Brain microvascular endothelial cell (primary cell): ENCODE measurements at regions not wholly inside any gene's neighbourhood (a gene's known extent, or its start where the extent isn't known, plus 50 kb on each side); places are given as distances from the start of the nearest gene placed in this dataset.

Experiments used
- DNase-seq: peaks from one replicate; pipeline ENCODE4 v3.0.0-alpha.2; 2020
- H3K27ac ChIP-seq: fragments of 250-450 bp; sonication (Bioruptor Pico); 2 replicates; pipeline ENCODE4 v1.5.1; 2020; ENCODE audit warnings: mild to moderate bottlenecking, moderate library complexity
- H3K27me3 ChIP-seq: fragments of 250-450 bp; sonication (Bioruptor Pico); replicated peaks from 2 replicates; pipeline ENCODE4 v1.5.1; 2020; ENCODE audit warnings: mild to moderate bottlenecking
- H3K36me3 ChIP-seq: fragments of 250-450 bp; sonication (Bioruptor Pico); replicated peaks from 2 replicates; pipeline ENCODE4 v1.5.1; 2020; ENCODE audit warnings: mild to moderate bottlenecking
- H3K4me3 ChIP-seq: 2 replicates; pipeline ENCODE4 v1.5.1; 2011; ENCODE audit warnings: low read depth, mild to moderate bottlenecking, control low read depth, low read length, moderate library complexity
- CTCF ChIP-seq: IDR thresholded peaks from 2 replicates; pipeline ENCODE4 v1.5.1; 2011; ENCODE audit warnings: low read depth, mild to moderate bottlenecking, moderate library complexity, low read length, control low read depth, inconsistent platforms; ENCODE audit errors: missing control alignments
- in situ Hi-C: cut with HindIII; loops from 2 replicates; pipeline ENCODE4 v1.10.0; 2017; ENCODE audit warnings: low sequenced_read_pairs, low pct_ligation_motif_present

- DNase-seq: no peak
- Histone ChIP-seq H3K4me3 (no peak overlapping the region), H3K27ac (no peak overlapping the region), H3K36me3 (no peaks in the 10 kb centered on the region), H3K27me3 (peaks cover 2% of the 10 kb centered on the region)
- no peak for TF ChIP-seq CTCF
- in situ Hi-C loops: no loop called here
Measured at GRCh38 chr10:75335191-75335590, 66.4 kb downstream of the ZNF503 start.

DNA sequence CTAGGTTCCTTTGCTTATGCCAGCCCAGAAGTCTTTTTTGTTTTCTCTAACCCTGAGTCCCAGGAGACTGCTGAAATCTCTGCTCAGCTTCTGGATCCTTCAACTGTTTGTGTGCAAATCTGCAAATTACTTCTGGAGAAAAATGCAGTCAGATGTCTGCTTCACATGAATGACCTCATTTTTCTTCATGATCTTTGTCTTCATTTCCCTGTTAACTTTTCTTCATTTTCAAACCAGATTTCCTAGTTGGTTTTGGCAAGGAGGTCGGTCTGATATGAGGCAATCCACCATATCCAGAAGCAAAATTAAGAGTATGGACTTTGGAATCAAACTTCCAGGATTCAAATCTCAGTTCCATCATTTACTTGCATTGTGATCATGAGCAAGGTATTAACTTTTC lies 66.8 kb downstream of the ZNF503 start:
- no peak for DNase-seq
- Histone ChIP-seq H3K27me3 (peaks cover 2% of the 10 kb centered on the region), H3K4me3 (no peak overlapping the region), H3K27ac (no peak overlapping the region), H3K36me3 (no peaks in the 10 kb centered on the region)
- TF ChIP-seq CTCF: no peak
- in situ Hi-C loops: no loop called here

DNA sequence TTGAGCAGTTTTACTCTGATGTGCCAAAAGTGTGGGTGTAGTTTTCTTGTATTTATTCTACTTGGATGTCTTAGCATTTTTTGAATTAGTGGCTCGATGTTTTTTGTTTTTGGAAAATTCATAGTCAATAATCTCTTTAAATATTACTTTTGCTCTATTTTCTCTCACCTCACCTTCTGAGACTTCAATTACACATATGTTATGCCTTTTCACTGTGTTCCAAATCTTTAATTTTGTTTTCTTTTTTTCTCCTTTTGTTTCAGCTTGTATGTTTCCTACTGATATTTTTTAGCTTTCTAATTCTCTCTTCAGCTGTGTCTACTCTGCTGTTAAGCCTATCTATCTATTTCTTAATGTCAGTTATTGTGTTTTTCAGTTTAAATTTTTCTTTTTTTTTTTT lies 69.5 kb downstream of the ZNF503 start:
- Histone ChIP-seq H3K36me3 (no peaks in the 10 kb centered on the region), H3K27ac (no peak overlapping the region), H3K27me3 (peaks cover 2% of the 10 kb centered on the region), H3K4me3 (no peak overlapping the region)
- in situ Hi-C loops: no loop called here
- TF ChIP-seq CTCF: no peak
- DNase-seq: no peak

DNA sequence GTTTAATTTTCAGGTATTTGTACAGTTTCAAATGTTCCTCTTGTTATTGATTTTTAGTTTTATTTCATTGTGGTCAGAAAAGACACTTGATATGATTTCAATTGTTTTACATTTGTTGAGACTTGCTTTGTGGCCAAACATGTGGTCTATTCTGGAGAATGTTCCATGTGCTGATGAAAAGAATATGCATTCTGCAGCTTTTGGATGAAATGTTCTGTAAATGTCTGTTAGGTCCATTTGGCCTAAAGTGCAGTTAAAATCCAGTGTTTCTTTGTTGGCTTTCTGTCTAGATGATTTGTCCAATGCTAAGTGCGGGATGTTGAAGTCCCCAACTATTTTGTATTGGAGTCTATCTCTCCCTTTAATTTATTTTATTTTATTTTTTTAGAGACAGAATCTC lies 70.5 kb downstream of the ZNF503 start:
- Histone ChIP-seq H3K27me3 (peaks cover 2% of the 10 kb centered on the region), H3K4me3 (no peak overlapping the region), H3K36me3 (no peaks in the 10 kb centered on the region), H3K27ac (no peak overlapping the region)
- TF ChIP-seq CTCF: no peak
- in situ Hi-C loops: no loop called here
- no peak for DNase-seq

GRCh38 chr10:75329190-75329745 lies 72.3 kb downstream of the ZNF503 start:
- Histone ChIP-seq H3K27me3 (peaks cover 2% of the 10 kb centered on the region), H3K27ac (no peak overlapping the region), H3K4me3 (no peak overlapping the region), H3K36me3 (no peaks in the 10 kb centered on the region)
- in situ Hi-C loops: no loop called here
- no peak for TF ChIP-seq CTCF
- no peak for DNase-seq

DNA sequence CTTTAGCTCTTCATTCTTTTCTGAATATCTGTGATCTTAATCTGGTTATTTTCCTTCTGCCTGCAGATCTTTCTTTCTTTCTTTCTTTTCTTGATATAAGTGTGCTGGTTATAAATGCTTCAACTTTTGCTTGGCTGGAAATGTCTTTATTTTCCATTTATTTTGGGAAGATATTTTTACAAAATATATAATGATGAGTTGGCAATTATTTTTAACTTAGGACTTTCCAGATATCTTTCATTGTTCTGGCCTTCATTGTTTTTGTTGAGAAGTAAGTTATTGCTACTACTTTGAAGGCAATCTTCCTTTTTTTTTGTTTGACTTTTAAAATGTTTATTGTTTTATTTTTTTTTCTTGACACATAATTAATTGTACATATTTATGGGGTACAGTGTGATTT lies 75.3 kb downstream of the ZNF503 start:
- TF ChIP-seq CTCF: no peak
- no peak for DNase-seq
- in situ Hi-C loops: no loop called here

More for the DNA sequence above, 75.3 kb downstream of the ZNF503 start:
- no peak overlapping the region for H3K27ac ChIP-seq
- no peaks in the 10 kb centered on the region for H3K36me3 ChIP-seq
- H3K4me3 ChIP-seq: no peak overlapping the region
- peaks cover 2% of the 10 kb centered on the region for H3K27me3 ChIP-seq
